Right lobe of liver (tissue), 6 donors: ENCODE measurements at regions not wholly inside any gene's neighbourhood (a gene's known extent, or its start where the extent isn't known, plus 50 kb on each side); places are given as distances from the start of the nearest gene placed in this dataset.
"Not testable (repeated sequence)": the region's sequence is repeated elsewhere in the genome, so short reads cannot be mapped to it uniquely, and the experiment has no call there.

Experiments
- ATAC-seq, 4 donors: fragments of 200-7000 bp; cut with Tn5 transposase; one replicate each; pipeline ENCODE4 v1.9.1; 2020; ENCODE audit warnings: mild to moderate bottlenecking in 4 of 4, moderate library complexity in 4 of 4
- DNase-seq, 3 donors: peaks; one replicate each; pipeline ENCODE4 v3.0.0-alpha.2; 2020
- H3K27ac ChIP-seq, 3 donors: fragments of 200-600 bp; one replicate each; pipeline ENCODE4 v1.8.0; 2022
- H3K27me3 ChIP-seq, 2 donors: fragments of 200-600 bp; one replicate each; pipeline ENCODE4 v1.8.0; 2022
- H3K36me3 ChIP-seq, 4 donors: fragments of 200-600 bp; sonication (generic) in 1 of 4; one replicate each; pipeline versions ENCODE4 v1.5.1 to v1.8.0; 2017 to 2022; ENCODE audit warnings: control low read depth in 1 of 4
- H3K4me1 ChIP-seq, 4 donors: fragments of 200-600 bp; sonication (generic) in 1 of 4; one replicate each; pipeline versions ENCODE4 v1.5.1 to v1.8.0; 2017 to 2022; ENCODE audit warnings: control low read depth in 1 of 4
- H3K4me3 ChIP-seq, 3 donors: fragments of 200-600 bp; one replicate each; pipeline ENCODE4 v1.8.0; 2022
- H3K9me3 ChIP-seq, 4 donors: fragments of 200-600 bp; sonication (generic) in 1 of 4; one replicate each; pipeline versions ENCODE4 v1.5.1 to v1.8.0; 2017 to 2022; ENCODE audit warnings: control low read depth in 1 of 4
- CTCF ChIP-seq, 4 donors: fragments of 200-600 bp in 3 of 4; fragments of 450-650 bp in 1 of 4; IDR thresholded peaks; one replicate each; pipeline versions ENCODE4 v1.5.1 to v1.8.0; 2016 to 2022; ENCODE audit warnings: antibody characterized with exemption in 4 of 4, mild to moderate bottlenecking in 2 of 4
- POLR2A ChIP-seq: fragments of 450-650 bp; IDR thresholded peaks from one replicate; pipeline ENCODE4 v1.6.1; 2017; ENCODE audit warnings: antibody characterized with exemption, mild to moderate bottlenecking
- WGBS: methylation state at CpG from one replicate; pipeline ENCODE4 v1.1.6; 2018; ENCODE audit warnings: low coverage, low lambda C conversion rate; ENCODE audit not compliant: insufficient coverage; ENCODE audit errors: missing lambda C conversion rate; 5-methylcytosine and 5-hydroxymethylcytosine counted together
- intact Hi-C, 2 donors: fragments of 100-400 bp; cut with DNase I; formaldehyde crosslinking; loops; one replicate each; pipeline versions ENCODE4 v1.11.2 to v1.14.1; 2022
- donor health status: DM: no; HTN: yes; CAD: no.
- donor health status: DM: no; HTN: no; CAD: no.
- donor health status: DM: no; HTN: no; CAD: no.
- donor health status: DM: no; HTN: yes; CAD: no.
- donor health status: DM: no; HTN: yes; CAD: no.

- DNase-seq (no peak), ATAC-seq (no peak)
- H3K36me3 ChIP-seq: no peaks in the 10 kb centered on the region
- WGBS: 54% methylated on average over 1 of the region's 1 CpG
- H3K4me1 ChIP-seq: no peaks in the 10 kb centered on the region
- H3K27ac ChIP-seq: no peak overlapping the region
- intact Hi-C loops: no loop called here
- no peak for TF ChIP-seq CTCF (IDR thresholded peaks at IDR 0.05)
- no peak for TF ChIP-seq POLR2A
- no peaks in the 10 kb centered on the region for H3K9me3 ChIP-seq
- no peak overlapping the region for H3K4me3 ChIP-seq
- no peaks in the 10 kb centered on the region for H3K27me3 ChIP-seq
Measured at GRCh38 chr5:97508864-97509263, 325.8 kb upstream of the RIOK2 start.

GRCh38 chr5:97519565-97519964 is 336.5 kb upstream of the RIOK2 start:
- H3K36me3 ChIP-seq, H3K27me3 ChIP-seq, H3K27ac ChIP-seq, H3K4me1 ChIP-seq, H3K9me3 ChIP-seq, ATAC-seq, H3K4me3 ChIP-seq, intact Hi-C loops, DNase-seq: not testable (repeated sequence)
- 83% methylated on average over 17 of the region's 22 CpGs for WGBS

GRCh38 chr5:97523336-97523735 is 340.3 kb upstream of the RIOK2 start:
- ATAC-seq, DNase-seq: not testable (repeated sequence)

GRCh38 chr5:97525780-97526179 is 342.7 kb upstream of the RIOK2 start:
- 38% methylated on average over 2 of the region's 2 CpGs for WGBS
- intact Hi-C loops: no loop called here
- Histone ChIP-seq H3K36me3 (no peaks in the 10 kb centered on the region), H3K9me3 (no peaks in the 10 kb centered on the region), H3K27ac (no peak overlapping the region), H3K4me1 (no peaks in the 10 kb centered on the region), H3K27me3 (no peaks in the 10 kb centered on the region), H3K4me3 (no peak overlapping the region)
- ATAC-seq: no peak
- no peak for TF ChIP-seq CTCF (IDR thresholded peaks at IDR 0.05)
- TF ChIP-seq POLR2A: no peak
- DNase-seq: no peak

More at GRCh38 chr5:97523336-97523735, 340.3 kb upstream of the RIOK2 start:
- H3K4me3 ChIP-seq, H3K9me3 ChIP-seq, H3K27me3 ChIP-seq, H3K27ac ChIP-seq, intact Hi-C loops, H3K36me3 ChIP-seq, H3K4me1 ChIP-seq: not testable (repeated sequence)
- 94% methylated on average over 2 of the region's 2 CpGs for WGBS

- WGBS: 57% methylated on average over 4 of the region's 4 CpGs
- ATAC-seq (no peak), DNase-seq (no peak)
Measured at GRCh38 chr5:97528941-97529340, 345.9 kb upstream of the RIOK2 start.

More at GRCh38 chr5:97528941-97529340, 345.9 kb upstream of the RIOK2 start:
- H3K27me3 ChIP-seq: no peaks in the 10 kb centered on the region
- H3K4me1 ChIP-seq: no peaks in the 10 kb centered on the region
- no peak for TF ChIP-seq CTCF (IDR thresholded peaks at IDR 0.05)
- TF ChIP-seq POLR2A: no peak
- no peak overlapping the region for H3K27ac ChIP-seq
- H3K4me3 ChIP-seq: no peak overlapping the region
- no peaks in the 10 kb centered on the region for H3K9me3 ChIP-seq
- intact Hi-C loops: no loop called here
- no peaks in the 10 kb centered on the region for H3K36me3 ChIP-seq
